HCT116 (cell line): ENCODE measurements at regions not wholly inside any gene's neighbourhood (a gene's known extent, or its start where the extent isn't known, plus 50 kb on each side); places are given as distances from the start of the nearest gene placed in this dataset.

Source experiments
- ATAC-seq: fragments of 200-7000 bp; cut with Tn5 transposase; 2 replicates; pipeline ENCODE4 v1.9.1; 2020; ENCODE audit warnings: mild to moderate bottlenecking, moderate library complexity
- BruUV-seq: library from RNA; stranded (reverse); fragments of 400-500 nt; replicated peaks from 2 replicates; lab custom pipeline; 2021; lab: Mats Ljungman, UMichigan
- CTCF ChIA-PET: fragments of 300-600 bp; sonication (Branson Sonifier 250); formaldehyde crosslinking; loops from one replicate; lab custom pipeline; 2021; ENCODE audit warnings: antibody characterized with exemption; lab: Charles Lee
- POLR2A ChIA-PET: fragments of 300-600, 350-600 bp; sonication (Branson Sonifier 250); formaldehyde crosslinking; loops from one replicate; lab custom pipeline; 2021; ENCODE audit warnings: antibody characterized with exemption; lab: Charles Lee
- RAD21 ChIA-PET, 2 experiments: fragments of 300-600 bp; sonication (Branson Sonifier 250); formaldehyde crosslinking; loops; one replicate each; lab custom pipeline; 2023; ENCODE audit warnings: low total read pairs in 2 of 2; ENCODE audit not compliant: uncharacterized antibody in 2 of 2, unreplicated experiment in 2 of 2, low non-redundant PET in 1 of 2; lab: Charles Lee
- DNase-seq: peaks from one replicate; pipeline ENCODE4 v3.0.0-alpha.2; 2010; ENCODE audit warnings: low read depth, low spot score
- H2AFZ ChIP-seq: fragments of 200-600 bp; shearing (Covaris generic), sonication (generic); 2 replicates; pipeline ENCODE4 v1.6.1; 2017; ENCODE audit warnings: low read depth, mixed run types, mixed read lengths, antibody characterized with exemption, low read length; ENCODE audit not compliant: poor library complexity, severe bottlenecking
- H3K27ac ChIP-seq: 2 replicates; pipeline ENCODE4 v1.5.1; 2012; ENCODE audit warnings: low read depth, low read length
- H3K27me3 ChIP-seq: fragments of 200-600 bp; sonication (generic); 2 replicates; pipeline ENCODE4 v1.6.1; 2016; ENCODE audit warnings: mixed run types, low read length, mixed read lengths; ENCODE audit not compliant: insufficient read depth
- H3K36me3 ChIP-seq, 2 experiments: fragments of 200-500 bp in 1 of 2; fragments of 200-600 bp in 1 of 2; sonication (Bioruptor generic) in 1 of 2; sonication (generic) in 1 of 2; 2 replicates each; pipeline versions ENCODE4 v1.5.1 to v1.6.1; 2014 to 2016; ENCODE audit warnings: low read length in 2 of 2, inconsistent platforms in 1 of 2, mixed read lengths in 1 of 2, mixed run types in 1 of 2; ENCODE audit not compliant: insufficient read depth in 2 of 2, control insufficient read depth in 1 of 2
- H3K4me1 ChIP-seq, 2 experiments: fragments of 200-600 bp in 1 of 2; sonication (generic) in 1 of 2; 2 replicates each; pipeline versions ENCODE4 v1.5.1 to v1.6.1; 2012 to 2017; ENCODE audit warnings: low read length in 2 of 2, inconsistent platforms in 1 of 2, mild to moderate bottlenecking in 1 of 2, mixed read lengths in 1 of 2, mixed run types in 1 of 2, moderate library complexity in 1 of 2; ENCODE audit not compliant: insufficient read depth in 2 of 2, control insufficient read depth in 1 of 2
- H3K4me2 ChIP-seq: fragments of 200-600 bp; sonication (generic); 2 replicates; pipeline ENCODE4 v1.6.1; 2017; ENCODE audit warnings: mixed run types, low read length, mixed read lengths
- H3K4me3 ChIP-seq, 2 experiments: fragments of 200-600 bp in 1 of 2; sonication (generic) in 1 of 2; replicated peaks in 1 of 2; 2 replicates each; pipeline ENCODE4 v1.5.1; 2011 to 2016; ENCODE audit warnings: low read length in 2 of 2, control low read depth in 1 of 2, low read depth in 1 of 2, mild to moderate bottlenecking in 1 of 2, mixed read lengths in 1 of 2, mixed run types in 1 of 2
- H3K79me2 ChIP-seq: fragments of 200-600 bp; sonication (generic); 2 replicates; pipeline ENCODE4 v1.6.1; 2017; ENCODE audit warnings: mild to moderate bottlenecking, mixed run types, low read length, moderate library complexity, mixed read lengths; ENCODE audit not compliant: insufficient read depth
- H3K9ac ChIP-seq: fragments of 200-600 bp; sonication (generic); 2 replicates; pipeline ENCODE4 v1.6.1; 2016; ENCODE audit warnings: low read length, mixed read lengths
- H3K9me2 ChIP-seq: fragments of 200-600 bp; sonication (generic), shearing (Covaris generic); 2 replicates; pipeline ENCODE4 v1.6.1; 2017; ENCODE audit warnings: mixed run types, mild to moderate bottlenecking, moderate library complexity; ENCODE audit not compliant: insufficient read depth
- H3K9me3 ChIP-seq, 2 experiments: fragments of 200-500 bp in 1 of 2; fragments of 200-600 bp in 1 of 2; sonication (Bioruptor generic) in 1 of 2; sonication (generic) in 1 of 2; 2 replicates each; pipeline ENCODE4 v1.6.1; 2014 to 2017; ENCODE audit warnings: low read length in 2 of 2, mixed read lengths in 2 of 2, inconsistent platforms in 1 of 2, low read depth in 1 of 2, mild to moderate bottlenecking in 1 of 2, mixed run types in 1 of 2, moderate library complexity in 1 of 2; ENCODE audit not compliant: control insufficient read depth in 1 of 2, insufficient read depth in 1 of 2
- H4K20me1 ChIP-seq: fragments of 200-600 bp; sonication (generic), shearing (Covaris generic); 2 replicates; pipeline ENCODE4 v1.6.1; 2017; ENCODE audit warnings: mixed run types, mild to moderate bottlenecking, moderate library complexity; ENCODE audit not compliant: insufficient read depth
- ATF3 ChIP-seq: IDR thresholded peaks from 2 replicates; pipeline ENCODE4 v1.6.1; 2012
- CEBPB ChIP-seq: IDR thresholded peaks from 2 replicates; pipeline ENCODE4 v1.6.1; 2012; ENCODE audit warnings: low read depth
- CTCF ChIP-seq, 3 experiments: fragments of 200-600 bp in 1 of 3; sonication (generic) in 1 of 3; IDR thresholded peaks in 2 of 3; conservative IDR thresholded peaks in 1 of 3; 2 replicates each; pipeline ENCODE4 v1.5.1; 2012 to 2017; ENCODE audit warnings: low read depth in 2 of 3, low read length in 2 of 3, antibody characterized with exemption in 1 of 3, borderline replicate concordance in 1 of 3, control low read depth in 1 of 3, mild to moderate bottlenecking in 1 of 3, mixed read lengths in 1 of 3, mixed run types in 1 of 3, moderate library complexity in 1 of 3; ENCODE audit not compliant: insufficient read depth in 1 of 3
- EGR1 ChIP-seq: IDR thresholded peaks from 2 replicates; pipeline ENCODE4 v1.6.1; 2012; ENCODE audit warnings: low read depth
- ELF1 ChIP-seq: IDR thresholded peaks from 2 replicates; pipeline ENCODE4 v1.6.1; 2012; ENCODE audit warnings: low read depth, borderline replicate concordance
- EZH2 ChIP-seq: fragments of 200-600 bp; sonication (generic); IDR thresholded peaks from 2 replicates; pipeline ENCODE4 v1.6.1; 2017; ENCODE audit warnings: antibody characterized with exemption, mixed run types
- EZH2phosphoT487 ChIP-seq: fragments of 200-600 bp; IDR thresholded peaks from 2 replicates; pipeline ENCODE4 v1.6.1; 2018; ENCODE audit warnings: antibody characterized with exemption, borderline replicate concordance
- FOSL1 ChIP-seq: IDR thresholded peaks from 2 replicates; pipeline ENCODE4 v1.6.1; 2012; ENCODE audit warnings: low read depth
- JUND ChIP-seq: IDR thresholded peaks from 2 replicates; pipeline ENCODE4 v1.6.1; 2012
- POLR2A ChIP-seq: IDR thresholded peaks from 2 replicates; pipeline ENCODE4 v1.7.0; 2011; ENCODE audit warnings: borderline replicate concordance; ENCODE audit not compliant: insufficient read depth, insufficient read length; ENCODE audit errors: extremely low read depth
- POLR2AphosphoS5 ChIP-seq: IDR thresholded peaks from 2 replicates; pipeline ENCODE4 v1.6.1; 2011; ENCODE audit warnings: mild to moderate bottlenecking, low read depth, low read length, moderate library complexity
- RAD21 ChIP-seq: IDR thresholded peaks from 2 replicates; pipeline ENCODE4 v1.6.1; 2012; ENCODE audit warnings: low read depth, mild to moderate bottlenecking
- REST ChIP-seq: IDR thresholded peaks from 2 replicates; pipeline ENCODE4 v1.6.1; 2012; ENCODE audit warnings: low read depth
- SIN3A ChIP-seq: IDR thresholded peaks from 2 replicates; pipeline ENCODE4 v1.6.1; 2012; ENCODE audit warnings: low read depth
- SP1 ChIP-seq: IDR thresholded peaks from 2 replicates; pipeline ENCODE4 v1.6.1; 2012; ENCODE audit warnings: low read depth
- SRF ChIP-seq: IDR thresholded peaks from 2 replicates; pipeline ENCODE4 v1.6.1; 2012; ENCODE audit warnings: low read depth
- TCF7L2 ChIP-seq: IDR thresholded peaks from 2 replicates; pipeline ENCODE4 v1.7.0; 2011; ENCODE audit warnings: borderline replicate concordance, inconsistent platforms; ENCODE audit not compliant: insufficient read depth, insufficient read length; ENCODE audit errors: extremely low read depth
- YY1 ChIP-seq: IDR thresholded peaks from 2 replicates; pipeline ENCODE4 v1.6.1; 2011; ENCODE audit warnings: low read length, low read depth, moderate library complexity, mild to moderate bottlenecking; ENCODE audit not compliant: insufficient replicate concordance; ENCODE audit errors: extremely low read depth
- ZBTB33 ChIP-seq: IDR thresholded peaks from 2 replicates; pipeline ENCODE4 v1.6.1; 2011; ENCODE audit warnings: mild to moderate bottlenecking, low read length, moderate library complexity; ENCODE audit not compliant: insufficient replicate concordance; ENCODE audit errors: extremely low read depth
- ZNF274 ChIP-seq: fragments of 200-500 bp; sonication (Bioruptor generic); IDR thresholded peaks from 2 replicates; pipeline ENCODE4 v1.6.1; 2014; ENCODE audit warnings: mild to moderate bottlenecking, low read depth, low read length, inconsistent platforms
- intact Hi-C: fragments of 100-400 bp; cut with micrococcal nuclease; formaldehyde crosslinking; loops from 2 replicates; pipeline ENCODE4 v1.10.0; 2022

GRCh38 chr2:60070736-60071489 is 482.5 kb downstream of the BCL11A start:
- ATAC-seq (no peak), DNase-seq (no peak)
- intact Hi-C loops: no loop called here
- TF ChIP-seq POLR2A (no peak), REST (no peak), ZBTB33 (no peak), JUND (no peak), POLR2AphosphoS5 (no peak), TCF7L2 (no peak), ZNF274 (no peak), CTCF (IDR thresholded peaks at IDR 0.05 in 2 of 3, conservative IDR thresholded peaks at IDR 0.05 in 1 of 3; ENCODE audit: borderline replicate concordance in 1 of 3, insufficient read depth in 1 of 3, low read depth in 2 of 3, low read length in 2 of 3) (no peak), CEBPB (no peak), YY1 (no peak), SIN3A (no peak), SRF (no peak), EZH2 (no peak), EZH2phosphoT487 (no peak), SP1 (no peak), FOSL1 (no peak), RAD21 (no peak), EGR1 (no peak), ATF3 (no peak), ELF1 (no peak)
- no peak overlapping the region for H3K4me3 ChIP-seq
- no peaks in the 10 kb centered on the region for H3K36me3 ChIP-seq
- H3K4me2 ChIP-seq: no peak overlapping the region
- H3K4me1 ChIP-seq: no peaks in the 10 kb centered on the region
- ChIA-PET CTCF (no interaction called here), RAD21 (no interaction called here), POLR2A (no interaction called here)
- H2AFZ ChIP-seq: no peak overlapping the region
- H3K27ac ChIP-seq: no peak overlapping the region
- no peaks in the 10 kb centered on the region for H3K79me2 ChIP-seq
- 0 out of 2 replicates have a peak, but pooled peaks cover 20% of the 10 kb centered on the region for H3K27me3 ChIP-seq
- no peaks in the 10 kb centered on the region for H3K9me2 ChIP-seq
- H3K9ac ChIP-seq: no peak overlapping the region
- H3K9me3 ChIP-seq: no peaks in the 10 kb centered on the region
- BruUV-seq: no TSS peak
- no peaks in the 10 kb centered on the region for H4K20me1 ChIP-seq
